WTC11 (cell line): ENCODE measurements at regions not wholly inside any gene's neighbourhood (a gene's known extent, or its start where the extent isn't known, plus 50 kb on each side); places are given as distances from the start of the nearest gene placed in this dataset.

Experiments used
- CREB1 ChIP-seq: sonication (generic); formaldehyde crosslinking; IDR thresholded peaks from 2 replicates; pipeline ENCODE4 v1.8.0; 2023; ENCODE audit warnings: mild to moderate bottlenecking, missing genetic modification reagents
- GABPB1 ChIP-seq: sonication (generic); formaldehyde crosslinking; IDR thresholded peaks from 2 replicates; pipeline ENCODE4 v1.8.1; 2023; ENCODE audit warnings: mild to moderate bottlenecking, missing genetic modification reagents
- IRF2 ChIP-seq: sonication (generic); formaldehyde crosslinking; IDR thresholded peaks from 2 replicates; pipeline ENCODE4 v1.8.0; 2022; ENCODE audit warnings: low read depth, missing genetic modification reagents, borderline replicate concordance
- TEAD4 ChIP-seq: sonication (generic); formaldehyde crosslinking; IDR thresholded peaks from 2 replicates; pipeline ENCODE4 v1.8.0; 2022; ENCODE audit warnings: mild to moderate bottlenecking, missing genetic modification reagents
- TF ChIP-seq, protein P1 (sequence below): sonication (generic); formaldehyde crosslinking; IDR thresholded peaks from 2 replicates; pipeline ENCODE4 v1.8.1; 2022; ENCODE audit warnings: mild to moderate bottlenecking, missing genetic modification reagents, moderate library complexity, borderline replicate concordance
- TF ChIP-seq, protein P2 (sequence below): sonication (generic); formaldehyde crosslinking; conservative IDR thresholded peaks from 2 replicates; pipeline ENCODE4 v1.8.1; 2022; ENCODE audit warnings: mild to moderate bottlenecking, missing genetic modification reagents
- TF ChIP-seq, protein P3 (sequence below): sonication (generic); formaldehyde crosslinking; conservative IDR thresholded peaks from 2 replicates; pipeline ENCODE4 v1.8.1; 2023; ENCODE audit warnings: mild to moderate bottlenecking, low read depth, missing genetic modification reagents, moderate library complexity
- TF ChIP-seq, protein P4 (sequence below): sonication (generic); formaldehyde crosslinking; IDR thresholded peaks from 2 replicates; pipeline ENCODE4 v1.8.1; 2023; ENCODE audit warnings: mild to moderate bottlenecking, missing genetic modification reagents, moderate library complexity
- TF ChIP-seq, protein P5 (sequence below): fragments of 200-600 bp; IDR thresholded peaks from 2 replicates; pipeline ENCODE4 v1.8.0; 2022; ENCODE audit warnings: antibody characterized with exemption
- TF ChIP-seq, protein P6 (sequence below): sonication (generic); formaldehyde crosslinking; IDR thresholded peaks from 2 replicates; pipeline ENCODE4 v1.8.0; 2022; ENCODE audit warnings: mild to moderate bottlenecking, missing genetic modification reagents
- TF ChIP-seq, protein P7 (sequence below): sonication (generic); formaldehyde crosslinking; IDR thresholded peaks from 2 replicates; pipeline ENCODE4 v1.8.1; 2023; ENCODE audit warnings: mild to moderate bottlenecking, missing genetic modification reagents

DNA sequence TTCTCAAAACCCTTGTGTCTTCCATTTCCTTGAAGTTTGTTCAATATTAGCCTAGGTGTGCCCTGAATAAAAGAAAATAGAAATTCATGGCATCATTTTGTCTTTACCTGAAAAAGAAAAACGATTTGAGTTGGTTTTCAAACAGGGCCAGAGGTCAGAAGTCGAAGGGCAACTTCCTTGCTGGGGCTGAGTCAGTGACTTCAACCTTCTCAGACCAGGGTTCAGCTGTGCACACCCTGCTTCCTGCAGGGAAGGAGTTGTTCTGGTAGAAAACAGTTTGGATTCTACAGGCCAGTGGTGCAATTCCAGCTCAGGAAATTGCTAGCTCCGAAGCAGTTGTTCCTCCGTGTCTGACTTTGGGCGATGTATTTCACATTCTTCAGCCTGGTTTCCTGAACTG is 132.1 kb upstream of the SLC30A5 start:
- TF ChIP-seq, protein P1, sequence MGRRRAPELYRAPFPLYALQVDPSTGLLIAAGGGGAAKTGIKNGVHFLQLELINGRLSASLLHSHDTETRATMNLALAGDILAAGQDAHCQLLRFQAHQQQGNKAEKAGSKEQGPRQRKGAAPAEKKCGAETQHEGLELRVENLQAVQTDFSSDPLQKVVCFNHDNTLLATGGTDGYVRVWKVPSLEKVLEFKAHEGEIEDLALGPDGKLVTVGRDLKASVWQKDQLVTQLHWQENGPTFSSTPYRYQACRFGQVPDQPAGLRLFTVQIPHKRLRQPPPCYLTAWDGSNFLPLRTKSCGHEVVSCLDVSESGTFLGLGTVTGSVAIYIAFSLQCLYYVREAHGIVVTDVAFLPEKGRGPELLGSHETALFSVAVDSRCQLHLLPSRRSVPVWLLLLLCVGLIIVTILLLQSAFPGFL (CRISPR knock-in tag): no peak
- TF ChIP-seq, protein P2, sequence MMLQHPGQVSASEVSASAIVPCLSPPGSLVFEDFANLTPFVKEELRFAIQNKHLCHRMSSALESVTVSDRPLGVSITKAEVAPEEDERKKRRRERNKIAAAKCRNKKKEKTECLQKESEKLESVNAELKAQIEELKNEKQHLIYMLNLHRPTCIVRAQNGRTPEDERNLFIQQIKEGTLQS (CRISPR knock-in tag): no peak
- TF ChIP-seq CREB1 (CRISPR knock-in tag): no peak
- TF ChIP-seq, protein P3, sequence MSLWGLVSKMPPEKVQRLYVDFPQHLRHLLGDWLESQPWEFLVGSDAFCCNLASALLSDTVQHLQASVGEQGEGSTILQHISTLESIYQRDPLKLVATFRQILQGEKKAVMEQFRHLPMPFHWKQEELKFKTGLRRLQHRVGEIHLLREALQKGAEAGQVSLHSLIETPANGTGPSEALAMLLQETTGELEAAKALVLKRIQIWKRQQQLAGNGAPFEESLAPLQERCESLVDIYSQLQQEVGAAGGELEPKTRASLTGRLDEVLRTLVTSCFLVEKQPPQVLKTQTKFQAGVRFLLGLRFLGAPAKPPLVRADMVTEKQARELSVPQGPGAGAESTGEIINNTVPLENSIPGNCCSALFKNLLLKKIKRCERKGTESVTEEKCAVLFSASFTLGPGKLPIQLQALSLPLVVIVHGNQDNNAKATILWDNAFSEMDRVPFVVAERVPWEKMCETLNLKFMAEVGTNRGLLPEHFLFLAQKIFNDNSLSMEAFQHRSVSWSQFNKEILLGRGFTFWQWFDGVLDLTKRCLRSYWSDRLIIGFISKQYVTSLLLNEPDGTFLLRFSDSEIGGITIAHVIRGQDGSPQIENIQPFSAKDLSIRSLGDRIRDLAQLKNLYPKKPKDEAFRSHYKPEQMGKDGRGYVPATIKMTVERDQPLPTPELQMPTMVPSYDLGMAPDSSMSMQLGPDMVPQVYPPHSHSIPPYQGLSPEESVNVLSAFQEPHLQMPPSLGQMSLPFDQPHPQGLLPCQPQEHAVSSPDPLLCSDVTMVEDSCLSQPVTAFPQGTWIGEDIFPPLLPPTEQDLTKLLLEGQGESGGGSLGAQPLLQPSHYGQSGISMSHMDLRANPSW: no peak
- TF ChIP-seq, protein P4, sequence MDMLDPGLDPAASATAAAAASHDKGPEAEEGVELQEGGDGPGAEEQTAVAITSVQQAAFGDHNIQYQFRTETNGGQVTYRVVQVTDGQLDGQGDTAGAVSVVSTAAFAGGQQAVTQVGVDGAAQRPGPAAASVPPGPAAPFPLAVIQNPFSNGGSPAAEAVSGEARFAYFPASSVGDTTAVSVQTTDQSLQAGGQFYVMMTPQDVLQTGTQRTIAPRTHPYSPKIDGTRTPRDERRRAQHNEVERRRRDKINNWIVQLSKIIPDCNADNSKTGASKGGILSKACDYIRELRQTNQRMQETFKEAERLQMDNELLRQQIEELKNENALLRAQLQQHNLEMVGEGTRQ (CRISPR knock-in tag): no peak
- TF ChIP-seq, protein P5, sequence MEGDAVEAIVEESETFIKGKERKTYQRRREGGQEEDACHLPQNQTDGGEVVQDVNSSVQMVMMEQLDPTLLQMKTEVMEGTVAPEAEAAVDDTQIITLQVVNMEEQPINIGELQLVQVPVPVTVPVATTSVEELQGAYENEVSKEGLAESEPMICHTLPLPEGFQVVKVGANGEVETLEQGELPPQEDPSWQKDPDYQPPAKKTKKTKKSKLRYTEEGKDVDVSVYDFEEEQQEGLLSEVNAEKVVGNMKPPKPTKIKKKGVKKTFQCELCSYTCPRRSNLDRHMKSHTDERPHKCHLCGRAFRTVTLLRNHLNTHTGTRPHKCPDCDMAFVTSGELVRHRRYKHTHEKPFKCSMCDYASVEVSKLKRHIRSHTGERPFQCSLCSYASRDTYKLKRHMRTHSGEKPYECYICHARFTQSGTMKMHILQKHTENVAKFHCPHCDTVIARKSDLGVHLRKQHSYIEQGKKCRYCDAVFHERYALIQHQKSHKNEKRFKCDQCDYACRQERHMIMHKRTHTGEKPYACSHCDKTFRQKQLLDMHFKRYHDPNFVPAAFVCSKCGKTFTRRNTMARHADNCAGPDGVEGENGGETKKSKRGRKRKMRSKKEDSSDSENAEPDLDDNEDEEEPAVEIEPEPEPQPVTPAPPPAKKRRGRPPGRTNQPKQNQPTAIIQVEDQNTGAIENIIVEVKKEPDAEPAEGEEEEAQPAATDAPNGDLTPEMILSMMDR: no peak
- TF ChIP-seq, protein P6, sequence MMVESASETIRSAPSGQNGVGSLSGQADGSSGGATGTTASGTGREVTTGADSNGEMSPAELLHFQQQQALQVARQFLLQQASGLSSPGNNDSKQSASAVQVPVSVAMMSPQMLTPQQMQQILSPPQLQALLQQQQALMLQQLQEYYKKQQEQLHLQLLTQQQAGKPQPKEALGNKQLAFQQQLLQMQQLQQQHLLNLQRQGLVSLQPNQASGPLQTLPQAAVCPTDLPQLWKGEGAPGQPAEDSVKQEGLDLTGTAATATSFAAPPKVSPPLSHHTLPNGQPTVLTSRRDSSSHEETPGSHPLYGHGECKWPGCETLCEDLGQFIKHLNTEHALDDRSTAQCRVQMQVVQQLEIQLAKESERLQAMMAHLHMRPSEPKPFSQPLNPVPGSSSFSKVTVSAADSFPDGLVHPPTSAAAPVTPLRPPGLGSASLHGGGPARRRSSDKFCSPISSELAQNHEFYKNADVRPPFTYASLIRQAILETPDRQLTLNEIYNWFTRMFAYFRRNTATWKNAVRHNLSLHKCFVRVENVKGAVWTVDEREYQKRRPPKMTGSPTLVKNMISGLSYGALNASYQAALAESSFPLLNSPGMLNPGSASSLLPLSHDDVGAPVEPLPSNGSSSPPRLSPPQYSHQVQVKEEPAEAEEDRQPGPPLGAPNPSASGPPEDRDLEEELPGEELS (CRISPR knock-in tag): no peak
- no peak for TF ChIP-seq GABPB1
- TF ChIP-seq TEAD4 (CRISPR knock-in tag): no peak
- TF ChIP-seq, protein P7, sequence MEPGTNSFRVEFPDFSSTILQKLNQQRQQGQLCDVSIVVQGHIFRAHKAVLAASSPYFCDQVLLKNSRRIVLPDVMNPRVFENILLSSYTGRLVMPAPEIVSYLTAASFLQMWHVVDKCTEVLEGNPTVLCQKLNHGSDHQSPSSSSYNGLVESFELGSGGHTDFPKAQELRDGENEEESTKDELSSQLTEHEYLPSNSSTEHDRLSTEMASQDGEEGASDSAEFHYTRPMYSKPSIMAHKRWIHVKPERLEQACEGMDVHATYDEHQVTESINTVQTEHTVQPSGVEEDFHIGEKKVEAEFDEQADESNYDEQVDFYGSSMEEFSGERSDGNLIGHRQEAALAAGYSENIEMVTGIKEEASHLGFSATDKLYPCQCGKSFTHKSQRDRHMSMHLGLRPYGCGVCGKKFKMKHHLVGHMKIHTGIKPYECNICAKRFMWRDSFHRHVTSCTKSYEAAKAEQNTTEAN (CRISPR knock-in tag): no peak
- no peak for TF ChIP-seq IRF2 (CRISPR knock-in tag)
